ENCODE measurements at regions not wholly inside any gene's neighbourhood (a gene's known extent, or its start where the extent isn't known, plus 50 kb on each side); places are given as distances from the start of the nearest gene placed in this dataset.

- no peak overlapping the region for H3K4me3 ChIP-seq (ENCODE audit: low read depth, low read length)
- no peak for DNase-seq (ENCODE audit: low read depth)
- TF ChIP-seq MYC (IDR thresholded peaks at IDR 0.05; ENCODE audit: low read depth, low read length): no peak
- TF ChIP-seq POLR2A (IDR thresholded peaks at IDR 0.05; ENCODE audit: extremely low read depth, insufficient read length): no peak
- TF ChIP-seq, protein P1, sequence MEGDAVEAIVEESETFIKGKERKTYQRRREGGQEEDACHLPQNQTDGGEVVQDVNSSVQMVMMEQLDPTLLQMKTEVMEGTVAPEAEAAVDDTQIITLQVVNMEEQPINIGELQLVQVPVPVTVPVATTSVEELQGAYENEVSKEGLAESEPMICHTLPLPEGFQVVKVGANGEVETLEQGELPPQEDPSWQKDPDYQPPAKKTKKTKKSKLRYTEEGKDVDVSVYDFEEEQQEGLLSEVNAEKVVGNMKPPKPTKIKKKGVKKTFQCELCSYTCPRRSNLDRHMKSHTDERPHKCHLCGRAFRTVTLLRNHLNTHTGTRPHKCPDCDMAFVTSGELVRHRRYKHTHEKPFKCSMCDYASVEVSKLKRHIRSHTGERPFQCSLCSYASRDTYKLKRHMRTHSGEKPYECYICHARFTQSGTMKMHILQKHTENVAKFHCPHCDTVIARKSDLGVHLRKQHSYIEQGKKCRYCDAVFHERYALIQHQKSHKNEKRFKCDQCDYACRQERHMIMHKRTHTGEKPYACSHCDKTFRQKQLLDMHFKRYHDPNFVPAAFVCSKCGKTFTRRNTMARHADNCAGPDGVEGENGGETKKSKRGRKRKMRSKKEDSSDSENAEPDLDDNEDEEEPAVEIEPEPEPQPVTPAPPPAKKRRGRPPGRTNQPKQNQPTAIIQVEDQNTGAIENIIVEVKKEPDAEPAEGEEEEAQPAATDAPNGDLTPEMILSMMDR (IDR thresholded peaks at IDR 0.05; ENCODE audit: low read depth, low read length): no peak
- TF ChIP-seq, protein P2, sequence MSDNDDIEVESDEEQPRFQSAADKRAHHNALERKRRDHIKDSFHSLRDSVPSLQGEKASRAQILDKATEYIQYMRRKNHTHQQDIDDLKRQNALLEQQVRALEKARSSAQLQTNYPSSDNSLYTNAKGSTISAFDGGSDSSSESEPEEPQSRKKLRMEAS (IDR thresholded peaks at IDR 0.05; ENCODE audit: low read depth, low read length): no peak
These were observed 184.7 kb upstream of the DLGAP1 start for GRCh38 chr18:4639628-4640310.

- no peak for DNase-seq (ENCODE audit: low read depth)
- H3K4me3 ChIP-seq (ENCODE audit: low read depth, low read length): no peak overlapping the region
- TF ChIP-seq, protein P2 (IDR thresholded peaks at IDR 0.05; ENCODE audit: low read depth, low read length): no peak
- no peak for TF ChIP-seq MYC (IDR thresholded peaks at IDR 0.05; ENCODE audit: low read depth, low read length)
These were observed 183.6 kb upstream of the DLGAP1 start for GRCh38 chr18:4638680-4639079.

- no peak for DNase-seq (ENCODE audit: low read depth)
- TF ChIP-seq, protein P1 (IDR thresholded peaks at IDR 0.05; ENCODE audit: low read depth, low read length): no peak
- TF ChIP-seq MYC (IDR thresholded peaks at IDR 0.05; ENCODE audit: low read depth, low read length): no peak
- TF ChIP-seq POLR2A (IDR thresholded peaks at IDR 0.05; ENCODE audit: extremely low read depth, insufficient read length): no peak
- TF ChIP-seq, protein P2 (IDR thresholded peaks at IDR 0.05; ENCODE audit: low read depth, low read length): no peak
- H3K4me3 ChIP-seq (ENCODE audit: low read depth, low read length): no peak overlapping the region
These were observed 182.8 kb upstream of the DLGAP1 start for GRCh38 chr18:4637876-4638275.

DNA sequence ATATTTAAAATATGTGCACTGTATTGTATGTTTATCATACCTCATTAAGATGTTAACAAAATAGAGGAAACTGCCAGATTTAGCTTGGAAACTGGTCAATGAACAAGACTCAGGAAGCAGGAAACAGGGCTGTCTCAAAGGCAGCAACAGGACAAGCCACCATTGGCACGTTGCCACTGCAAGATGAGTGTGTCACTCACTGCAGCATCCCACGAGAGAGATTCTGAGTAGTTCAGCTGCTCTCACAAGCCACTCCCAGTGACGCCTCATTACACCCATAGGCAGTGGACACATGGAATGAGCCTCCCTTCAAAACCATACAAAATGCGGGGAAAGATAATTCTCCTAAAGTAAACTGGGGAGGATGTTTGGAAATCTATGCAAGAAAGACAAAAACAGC is 181.9 kb upstream of the DLGAP1 start:
- no peak for DNase-seq (ENCODE audit: low read depth)
- no peak for TF ChIP-seq POLR2A (IDR thresholded peaks at IDR 0.05; ENCODE audit: extremely low read depth, insufficient read length)
- TF ChIP-seq MYC (IDR thresholded peaks at IDR 0.05; ENCODE audit: low read depth, low read length): no peak
- TF ChIP-seq, protein P2 (IDR thresholded peaks at IDR 0.05; ENCODE audit: low read depth, low read length): no peak
- TF ChIP-seq, protein P1 (IDR thresholded peaks at IDR 0.05; ENCODE audit: low read depth, low read length): no peak
- no peak overlapping the region for H3K4me3 ChIP-seq (ENCODE audit: low read depth, low read length)

DNA sequence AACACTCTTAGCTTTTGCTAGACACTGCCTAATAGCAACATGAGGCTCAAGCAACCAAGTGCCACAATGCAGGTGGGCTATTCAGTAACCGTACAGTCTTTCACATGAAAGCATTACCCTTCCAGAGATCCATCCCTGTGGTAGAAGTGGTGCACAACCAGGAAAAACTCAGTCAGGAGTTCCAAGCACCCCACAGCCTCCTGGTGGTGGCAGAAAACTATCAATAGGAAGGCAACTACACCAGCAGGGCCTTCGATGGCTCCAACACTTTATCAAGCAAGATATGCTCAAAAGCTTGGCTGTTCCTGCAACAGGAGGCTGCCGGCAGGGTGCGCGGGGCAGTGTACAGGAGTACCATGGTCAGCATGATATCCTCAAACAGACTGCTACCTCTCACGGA is 176.1 kb upstream of the DLGAP1 start:
- TF ChIP-seq, protein P1 (IDR thresholded peaks at IDR 0.05; ENCODE audit: low read depth, low read length): no peak
- TF ChIP-seq, protein P2 (IDR thresholded peaks at IDR 0.05; ENCODE audit: low read depth, low read length): no peak
- no peak for TF ChIP-seq MYC (IDR thresholded peaks at IDR 0.05; ENCODE audit: low read depth, low read length)
- no peak for TF ChIP-seq POLR2A (IDR thresholded peaks at IDR 0.05; ENCODE audit: extremely low read depth, insufficient read length)
- no peak overlapping the region for H3K4me3 ChIP-seq (ENCODE audit: low read depth, low read length)
- DNase-seq (ENCODE audit: low read depth): no peak

DNA sequence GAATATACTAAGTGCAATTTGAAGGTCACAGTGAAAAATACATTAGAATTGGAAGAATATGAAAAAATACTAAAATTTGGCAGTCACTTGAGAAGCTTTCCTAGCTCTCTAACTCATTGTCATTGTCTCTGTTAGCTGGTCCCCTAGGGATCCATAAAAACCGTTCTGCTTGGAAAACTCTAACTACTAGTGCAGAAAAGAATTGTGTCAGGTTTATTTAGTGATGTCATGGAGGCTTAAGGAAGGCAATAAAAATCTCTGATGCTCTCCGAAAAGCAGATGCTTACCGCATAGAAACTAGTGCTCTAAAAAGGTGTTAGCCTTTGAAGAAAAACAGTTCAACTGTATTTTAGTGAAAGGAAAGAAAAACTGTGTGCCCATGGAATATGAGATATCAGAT is 150.1 kb upstream of the DLGAP1 start:
- no peak for DNase-seq (ENCODE audit: low read depth)
- TF ChIP-seq, protein P2 (IDR thresholded peaks at IDR 0.05; ENCODE audit: low read depth, low read length): no peak
- TF ChIP-seq POLR2A (IDR thresholded peaks at IDR 0.05; ENCODE audit: extremely low read depth, insufficient read length) (no peak), MYC (IDR thresholded peaks at IDR 0.05; ENCODE audit: low read depth, low read length) (no peak)
- TF ChIP-seq, protein P1 (IDR thresholded peaks at IDR 0.05; ENCODE audit: low read depth, low read length): no peak
- H3K4me3 ChIP-seq (ENCODE audit: low read depth, low read length): no peak overlapping the region

Measured in NB4 (cell line).